Stomach (tissue), 4 donors: ENCODE measurements at regions not wholly inside any gene's neighbourhood (a gene's known extent, or its start where the extent isn't known, plus 50 kb on each side); places are given as distances from the start of the nearest gene placed in this dataset.

Experiments
- CTCF ChIP-seq, 7 experiments: fragments of 450-650 bp in 4 of 7; fragments of 200-600 bp in 3 of 7; sonication (generic) in 3 of 7; IDR thresholded peaks; one replicate each; pipeline ENCODE4 v1.5.1; 2016 to 2019; ENCODE audit warnings: antibody characterized with exemption in 7 of 7, control low read depth in 2 of 7, mild to moderate bottlenecking in 1 of 7
- POLR2A ChIP-seq, 4 donors: fragments of 450-650 bp; IDR thresholded peaks; one replicate each; pipeline ENCODE4 v1.6.1; 2016; ENCODE audit warnings: antibody characterized with exemption in 4 of 4, control low read depth in 2 of 4, mild to moderate bottlenecking in 1 of 4, moderate library complexity in 1 of 4
- POLR2AphosphoS5 ChIP-seq, 3 donors: sonication (generic); formaldehyde crosslinking; IDR thresholded peaks; one replicate each; pipeline ENCODE4 v1.6.1; 2016; ENCODE audit warnings: antibody characterized with exemption in 3 of 3

- TF ChIP-seq CTCF (IDR thresholded peaks at IDR 0.05) (no peak), POLR2A (IDR thresholded peaks at IDR 0.05) (no peak), POLR2AphosphoS5 (IDR thresholded peaks at IDR 0.05) (no peak)
These were observed 105.5 kb downstream of the NEUROD6 start for GRCh38 chr7:31234836-31235605.
